ENCODE measurements at regions not wholly inside any gene's neighbourhood (a gene's known extent, or its start where the extent isn't known, plus 50 kb on each side); places are given as distances from the start of the nearest gene placed in this dataset.

DNA sequence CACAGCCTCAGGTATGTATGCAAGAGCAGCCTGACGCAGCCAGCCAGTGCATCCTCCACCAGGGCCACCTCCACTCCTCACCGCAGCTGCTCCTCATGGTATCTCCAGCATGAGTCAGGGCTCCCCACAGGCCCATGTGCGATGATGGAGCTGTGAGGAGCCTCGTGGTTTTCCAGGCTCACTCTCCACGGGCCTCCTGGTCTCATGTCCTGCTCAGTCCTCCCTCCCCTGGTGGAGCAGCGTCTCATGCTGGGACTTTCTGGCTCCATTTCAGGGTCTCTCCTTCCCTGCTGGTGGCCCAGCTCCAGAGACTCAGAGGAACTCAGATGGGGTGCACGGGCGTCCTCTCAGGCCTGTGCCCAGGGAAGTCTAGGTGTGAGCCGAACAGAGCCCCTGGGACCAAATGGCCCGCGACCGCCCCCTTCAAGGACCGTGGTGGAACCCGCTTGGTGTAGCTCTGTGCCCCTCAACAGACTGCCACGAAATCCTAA is 70.4 kb downstream of the METRNL start:
- H3K4me2 ChIP-seq (ENCODE audit: control insufficient read depth, insufficient read depth) = no peak overlapping the region
- peaks cover 0 to 2% of the 10 kb centered on the region in 2 experiments; a peak in 3 of 4 replicates for H3K27me3 ChIP-seq (replicated peaks in 1 of 2; ENCODE audit: control insufficient read depth in 2 of 2, insufficient read depth in 2 of 2, low read length in 1 of 2)
- POLR2A ChIA-PET = interaction anchor here (0.5 kb wide), 1 partner anchor 1076 kb away, joined by 3 read pairs; no protein-coding TSS in a partner anchor
- no peaks in the 10 kb centered on the region for H3K36me3 ChIP-seq (ENCODE audit: control insufficient read depth in 2 of 2, insufficient read depth in 2 of 2, low read length in 1 of 2)
- FAIRE-seq = no peak
- CTCF ChIA-PET = no interaction called here
- no peaks in the 10 kb centered on the region; the same call in 2 of the 3 replicates for H3K9me3 ChIP-seq (replicated peaks; ENCODE audit: control insufficient read depth, insufficient read depth, low read length)
- no peaks in the 10 kb centered on the region for H3K79me2 ChIP-seq (ENCODE audit: control insufficient read depth, insufficient read depth, low read length)
- 50% methylated on average over 15 of the region's 15 CpGs for WGBS (ENCODE audit: insufficient coverage, insufficient replicate concordance, low lambda C conversion rate, missing lambda C conversion rate)
- H2AFZ ChIP-seq (ENCODE audit: control insufficient read depth, low read depth, low read length) = no peak overlapping the region
- intact Hi-C loops (cut with micrococcal nuclease; ENCODE audit: unreplicated experiment) (no loop called here), in situ Hi-C loops (cut with MboI) (no loop called here)
- DNase-seq (ENCODE audit: low read depth, low spot score) = no peak
- BruUV-seq (replicated peaks) = no TSS peak
- no peak overlapping the region for H3K4me3 ChIP-seq
- H4K20me1 ChIP-seq (ENCODE audit: control insufficient read depth, insufficient read depth) = no peaks in the 10 kb centered on the region
- SMC1A ChIA-PET (ENCODE audit: uncharacterized antibody, unreplicated experiment) = no interaction called here
- H3K4me1 ChIP-seq (ENCODE audit: control insufficient read depth, insufficient read depth, low read length) = no peaks in the 10 kb centered on the region
- H3K9ac ChIP-seq (ENCODE audit: control insufficient read depth, insufficient read depth, low read length) = no peak overlapping the region
- H3K27ac ChIP-seq (ENCODE audit: control insufficient read depth, insufficient read depth) = no peak overlapping the region
- ATAC-seq = no peak
- RAD21 ChIA-PET (ENCODE audit: unreplicated experiment) = no interaction called here
- TF ChIP-seq YY1 (IDR thresholded peaks at IDR 0.05; ENCODE audit: low read depth, low read length) (no peak), CREM (IDR thresholded peaks at IDR 0.05; ENCODE audit: low read depth) (no peak), TBL1XR1 (IDR thresholded peaks at IDR 0.05; ENCODE audit: low read depth, low read length) (no peak), CEBPB (IDR thresholded peaks at IDR 0.05; ENCODE audit: borderline replicate concordance in 1 of 2, low read depth in 2 of 2, low read length in 2 of 2) (no peak), CREB1 (IDR thresholded peaks at IDR 0.05; ENCODE audit: low read depth) (no peak), BCL11A (IDR thresholded peaks at IDR 0.05; ENCODE audit: low read depth, low read length) (no peak), RELA (IDR thresholded peaks at IDR 0.05; ENCODE audit: borderline replicate concordance, partially characterized antibody) (no peak)
- TF ChIP-seq, protein P1, sequence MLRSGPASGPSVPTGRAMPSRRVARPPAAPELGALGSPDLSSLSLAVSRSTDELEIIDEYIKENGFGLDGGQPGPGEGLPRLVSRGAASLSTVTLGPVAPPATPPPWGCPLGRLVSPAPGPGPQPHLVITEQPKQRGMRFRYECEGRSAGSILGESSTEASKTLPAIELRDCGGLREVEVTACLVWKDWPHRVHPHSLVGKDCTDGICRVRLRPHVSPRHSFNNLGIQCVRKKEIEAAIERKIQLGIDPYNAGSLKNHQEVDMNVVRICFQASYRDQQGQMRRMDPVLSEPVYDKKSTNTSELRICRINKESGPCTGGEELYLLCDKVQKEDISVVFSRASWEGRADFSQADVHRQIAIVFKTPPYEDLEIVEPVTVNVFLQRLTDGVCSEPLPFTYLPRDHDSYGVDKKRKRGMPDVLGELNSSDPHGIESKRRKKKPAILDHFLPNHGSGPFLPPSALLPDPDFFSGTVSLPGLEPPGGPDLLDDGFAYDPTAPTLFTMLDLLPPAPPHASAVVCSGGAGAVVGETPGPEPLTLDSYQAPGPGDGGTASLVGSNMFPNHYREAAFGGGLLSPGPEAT (IDR thresholded peaks at IDR 0.05; ENCODE audit: low read depth) = no peak
- TF ChIP-seq, protein P2, sequence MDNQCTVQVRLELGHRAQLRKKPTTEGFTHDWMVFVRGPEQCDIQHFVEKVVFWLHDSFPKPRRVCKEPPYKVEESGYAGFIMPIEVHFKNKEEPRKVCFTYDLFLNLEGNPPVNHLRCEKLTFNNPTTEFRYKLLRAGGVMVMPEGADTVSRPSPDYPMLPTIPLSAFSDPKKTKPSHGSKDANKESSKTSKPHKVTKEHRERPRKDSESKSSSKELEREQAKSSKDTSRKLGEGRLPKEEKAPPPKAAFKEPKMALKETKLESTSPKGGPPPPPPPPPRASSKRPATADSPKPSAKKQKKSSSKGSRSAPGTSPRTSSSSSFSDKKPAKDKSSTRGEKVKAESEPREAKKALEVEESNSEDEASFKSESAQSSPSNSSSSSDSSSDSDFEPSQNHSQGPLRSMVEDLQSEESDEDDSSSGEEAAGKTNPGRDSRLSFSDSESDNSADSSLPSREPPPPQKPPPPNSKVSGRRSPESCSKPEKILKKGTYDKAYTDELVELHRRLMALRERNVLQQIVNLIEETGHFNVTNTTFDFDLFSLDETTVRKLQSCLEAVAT (IDR thresholded peaks at IDR 0.05) = no peak
- TF ChIP-seq, protein P3, sequence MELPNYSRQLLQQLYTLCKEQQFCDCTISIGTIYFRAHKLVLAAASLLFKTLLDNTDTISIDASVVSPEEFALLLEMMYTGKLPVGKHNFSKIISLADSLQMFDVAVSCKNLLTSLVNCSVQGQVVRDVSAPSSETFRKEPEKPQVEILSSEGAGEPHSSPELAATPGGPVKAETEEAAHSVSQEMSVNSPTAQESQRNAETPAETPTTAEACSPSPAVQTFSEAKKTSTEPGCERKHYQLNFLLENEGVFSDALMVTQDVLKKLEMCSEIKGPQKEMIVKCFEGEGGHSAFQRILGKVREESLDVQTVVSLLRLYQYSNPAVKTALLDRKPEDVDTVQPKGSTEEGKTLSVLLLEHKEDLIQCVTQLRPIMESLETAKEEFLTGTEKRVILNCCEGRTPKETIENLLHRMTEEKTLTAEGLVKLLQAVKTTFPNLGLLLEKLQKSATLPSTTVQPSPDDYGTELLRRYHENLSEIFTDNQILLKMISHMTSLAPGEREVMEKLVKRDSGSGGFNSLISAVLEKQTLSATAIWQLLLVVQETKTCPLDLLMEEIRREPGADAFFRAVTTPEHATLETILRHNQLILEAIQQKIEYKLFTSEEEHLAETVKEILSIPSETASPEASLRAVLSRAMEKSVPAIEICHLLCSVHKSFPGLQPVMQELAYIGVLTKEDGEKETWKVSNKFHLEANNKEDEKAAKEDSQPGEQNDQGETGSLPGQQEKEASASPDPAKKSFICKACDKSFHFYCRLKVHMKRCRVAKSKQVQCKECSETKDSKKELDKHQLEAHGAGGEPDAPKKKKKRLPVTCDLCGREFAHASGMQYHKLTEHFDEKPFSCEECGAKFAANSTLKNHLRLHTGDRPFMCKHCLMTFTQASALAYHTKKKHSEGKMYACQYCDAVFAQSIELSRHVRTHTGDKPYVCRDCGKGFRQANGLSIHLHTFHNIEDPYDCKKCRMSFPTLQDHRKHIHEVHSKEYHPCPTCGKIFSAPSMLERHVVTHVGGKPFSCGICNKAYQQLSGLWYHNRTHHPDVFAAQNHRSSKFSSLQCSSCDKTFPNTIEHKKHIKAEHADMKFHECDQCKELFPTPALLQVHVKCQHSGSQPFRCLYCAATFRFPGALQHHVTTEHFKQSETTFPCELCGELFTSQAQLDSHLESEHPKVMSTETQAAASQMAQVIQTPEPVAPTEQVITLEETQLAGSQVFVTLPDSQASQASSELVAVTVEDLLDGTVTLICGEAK (IDR thresholded peaks at IDR 0.05; ENCODE audit: borderline replicate concordance) = no peak
- TF ChIP-seq, protein P4, sequence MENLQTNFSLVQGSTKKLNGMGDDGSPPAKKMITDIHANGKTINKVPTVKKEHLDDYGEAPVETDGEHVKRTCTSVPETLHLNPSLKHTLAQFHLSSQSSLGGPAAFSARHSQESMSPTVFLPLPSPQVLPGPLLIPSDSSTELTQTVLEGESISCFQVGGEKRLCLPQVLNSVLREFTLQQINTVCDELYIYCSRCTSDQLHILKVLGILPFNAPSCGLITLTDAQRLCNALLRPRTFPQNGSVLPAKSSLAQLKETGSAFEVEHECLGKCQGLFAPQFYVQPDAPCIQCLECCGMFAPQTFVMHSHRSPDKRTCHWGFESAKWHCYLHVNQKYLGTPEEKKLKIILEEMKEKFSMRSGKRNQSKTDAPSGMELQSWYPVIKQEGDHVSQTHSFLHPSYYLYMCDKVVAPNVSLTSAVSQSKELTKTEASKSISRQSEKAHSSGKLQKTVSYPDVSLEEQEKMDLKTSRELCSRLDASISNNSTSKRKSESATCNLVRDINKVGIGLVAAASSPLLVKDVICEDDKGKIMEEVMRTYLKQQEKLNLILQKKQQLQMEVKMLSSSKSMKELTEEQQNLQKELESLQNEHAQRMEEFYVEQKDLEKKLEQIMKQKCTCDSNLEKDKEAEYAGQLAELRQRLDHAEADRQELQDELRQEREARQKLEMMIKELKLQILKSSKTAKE (IDR thresholded peaks at IDR 0.05; ENCODE audit: low read depth, poor library complexity, severe bottlenecking) = no peak
- TF ChIP-seq, protein P5, sequence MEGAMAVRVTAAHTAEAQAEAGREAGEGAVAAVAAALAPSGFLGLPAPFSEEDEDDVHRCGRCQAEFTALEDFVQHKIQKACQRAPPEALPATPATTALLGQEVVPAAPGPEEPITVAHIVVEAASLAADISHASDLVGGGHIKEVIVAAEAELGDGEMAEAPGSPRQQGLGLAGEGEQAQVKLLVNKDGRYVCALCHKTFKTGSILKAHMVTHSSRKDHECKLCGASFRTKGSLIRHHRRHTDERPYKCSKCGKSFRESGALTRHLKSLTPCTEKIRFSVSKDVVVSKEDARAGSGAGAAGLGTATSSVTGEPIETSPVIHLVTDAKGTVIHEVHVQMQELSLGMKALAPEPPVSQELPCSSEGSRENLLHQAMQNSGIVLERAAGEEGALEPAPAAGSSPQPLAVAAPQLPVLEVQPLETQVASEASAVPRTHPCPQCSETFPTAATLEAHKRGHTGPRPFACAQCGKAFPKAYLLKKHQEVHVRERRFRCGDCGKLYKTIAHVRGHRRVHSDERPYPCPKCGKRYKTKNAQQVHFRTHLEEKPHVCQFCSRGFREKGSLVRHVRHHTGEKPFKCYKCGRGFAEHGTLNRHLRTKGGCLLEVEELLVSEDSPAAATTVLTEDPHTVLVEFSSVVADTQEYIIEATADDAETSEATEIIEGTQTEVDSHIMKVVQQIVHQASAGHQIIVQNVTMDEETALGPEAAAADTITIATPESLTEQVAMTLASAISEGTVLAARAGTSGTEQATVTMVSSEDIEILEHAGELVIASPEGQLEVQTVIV (IDR thresholded peaks at IDR 0.05; ENCODE audit: borderline replicate concordance, partially characterized antibody) = no peak

All from GM12878 (cell line).